HCT116 (cell line): ENCODE measurements at regions not wholly inside any gene's neighbourhood (a gene's known extent, or its start where the extent isn't known, plus 50 kb on each side); places are given as distances from the start of the nearest gene placed in this dataset.

Source experiments
- CTCF ChIP-seq, 3 experiments: fragments of 200-600 bp in 1 of 3; sonication (generic) in 1 of 3; IDR thresholded peaks in 2 of 3; conservative IDR thresholded peaks in 1 of 3; 2 replicates each; pipeline ENCODE4 v1.5.1; 2012 to 2017; ENCODE audit warnings: low read depth in 2 of 3, low read length in 2 of 3, antibody characterized with exemption in 1 of 3, borderline replicate concordance in 1 of 3, control low read depth in 1 of 3, mild to moderate bottlenecking in 1 of 3, mixed read lengths in 1 of 3, mixed run types in 1 of 3, moderate library complexity in 1 of 3; ENCODE audit not compliant: insufficient read depth in 1 of 3
- EGR1 ChIP-seq: IDR thresholded peaks from 2 replicates; pipeline ENCODE4 v1.6.1; 2012; ENCODE audit warnings: low read depth
- EZH2 ChIP-seq: fragments of 200-600 bp; sonication (generic); IDR thresholded peaks from 2 replicates; pipeline ENCODE4 v1.6.1; 2017; ENCODE audit warnings: antibody characterized with exemption, mixed run types
- EZH2phosphoT487 ChIP-seq: fragments of 200-600 bp; IDR thresholded peaks from 2 replicates; pipeline ENCODE4 v1.6.1; 2018; ENCODE audit warnings: antibody characterized with exemption, borderline replicate concordance
- POLR2A ChIP-seq: IDR thresholded peaks from 2 replicates; pipeline ENCODE4 v1.7.0; 2011; ENCODE audit warnings: borderline replicate concordance; ENCODE audit not compliant: insufficient read depth, insufficient read length; ENCODE audit errors: extremely low read depth
- POLR2AphosphoS5 ChIP-seq: IDR thresholded peaks from 2 replicates; pipeline ENCODE4 v1.6.1; 2011; ENCODE audit warnings: mild to moderate bottlenecking, low read depth, low read length, moderate library complexity
- RAD21 ChIP-seq: IDR thresholded peaks from 2 replicates; pipeline ENCODE4 v1.6.1; 2012; ENCODE audit warnings: low read depth, mild to moderate bottlenecking
- TCF7L2 ChIP-seq: IDR thresholded peaks from 2 replicates; pipeline ENCODE4 v1.7.0; 2011; ENCODE audit warnings: borderline replicate concordance, inconsistent platforms; ENCODE audit not compliant: insufficient read depth, insufficient read length; ENCODE audit errors: extremely low read depth

GRCh38 chr21:15182731-15183130 is 117.9 kb upstream of the NRIP1 start:
- TF ChIP-seq POLR2A (no peak), CTCF (IDR thresholded peaks at IDR 0.05 in 2 of 3, conservative IDR thresholded peaks at IDR 0.05 in 1 of 3; ENCODE audit: borderline replicate concordance in 1 of 3, insufficient read depth in 1 of 3, low read depth in 2 of 3, low read length in 2 of 3) (no peak), POLR2AphosphoS5 (no peak), EZH2 (no peak), EGR1 (no peak), EZH2phosphoT487 (no peak), TCF7L2 (no peak), RAD21 (no peak)
